ENCODE measurements at regions not wholly inside any gene's neighbourhood (a gene's known extent, or its start where the extent isn't known, plus 50 kb on each side); places are given as distances from the start of the nearest gene placed in this dataset.

DNA sequence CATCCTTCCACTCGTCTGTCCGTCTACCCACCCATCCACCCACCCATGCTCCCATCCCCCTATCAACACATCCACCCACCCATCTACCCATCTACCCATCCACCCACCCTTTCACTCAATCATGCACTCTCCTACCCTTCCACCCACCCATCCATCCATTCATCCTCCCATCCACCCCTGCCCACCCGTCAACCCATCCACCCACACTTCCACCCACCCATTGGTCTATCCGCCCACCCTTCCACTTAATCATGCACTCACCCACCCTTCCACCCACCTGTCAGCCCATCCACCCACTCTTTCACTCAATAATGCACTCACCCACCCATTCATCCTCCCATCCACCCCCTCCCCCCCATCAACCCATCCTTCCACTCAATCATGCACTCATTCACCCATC, 250.0 kb upstream of the EEF2KMT start:
- Histone ChIP-seq H3K36me3 (no peaks in the 10 kb centered on the region), H3K9me3 (no peaks in the 10 kb centered on the region)

DNA sequence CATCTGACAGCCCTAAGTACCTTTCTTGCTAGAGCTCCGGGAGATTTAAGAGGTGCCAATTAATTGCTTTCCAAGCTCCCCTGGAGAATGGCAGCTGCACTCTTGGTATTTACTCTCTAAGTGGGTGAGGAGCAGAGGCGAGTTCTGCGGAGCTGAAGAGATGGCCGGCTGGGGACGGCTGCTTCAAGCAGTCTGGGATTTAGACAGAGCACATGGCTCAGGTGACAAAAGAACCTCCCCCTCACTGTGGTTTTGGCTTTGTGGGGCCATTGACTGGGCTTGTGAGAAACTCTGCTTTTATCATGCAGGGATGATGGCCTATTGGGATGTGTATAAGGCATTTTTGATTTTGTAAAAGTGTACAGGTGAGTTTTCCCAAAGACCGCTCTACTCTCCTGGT, 239.3 kb upstream of the EEF2KMT start:
- Histone ChIP-seq H3K4me3 (no peak overlapping the region), H3K4me1 (no peaks in the 10 kb centered on the region), H3K27ac (no peak overlapping the region), H3K27me3 (no peaks in the 10 kb centered on the region), H3K9me3 (peaks cover 0 to under 1% of the 10 kb centered on the region in 2 donors), H3K36me3 (no peaks in the 10 kb centered on the region)
- no peak for DNase-seq (ENCODE audit: low spot score)
- no peak for TF ChIP-seq CTCF (IDR thresholded peaks at IDR 0.05)

More for the DNA sequence above, 250.0 kb upstream of the EEF2KMT start:
- Histone ChIP-seq H3K4me3 (no peak overlapping the region), H3K4me1 (no peaks in the 10 kb centered on the region), H3K27me3 (no peaks in the 10 kb centered on the region), H3K27ac (no peak overlapping the region)
- DNase-seq (ENCODE audit: low spot score) = no peak
- TF ChIP-seq CTCF (IDR thresholded peaks at IDR 0.05) = no peak

GRCh38 chr16:5333991-5334390, 236.4 kb upstream of the EEF2KMT start:
- Histone ChIP-seq H3K4me1 (no peaks in the 10 kb centered on the region), H3K27me3 (no peaks in the 10 kb centered on the region), H3K27ac (no peak overlapping the region), H3K36me3 (no peaks in the 10 kb centered on the region), H3K4me3 (no peak overlapping the region), H3K9me3 (peaks cover 0 to 6% of the 10 kb centered on the region in 2 donors)
- no peak for TF ChIP-seq CTCF (IDR thresholded peaks at IDR 0.05)
- no peak for DNase-seq (ENCODE audit: low spot score)

DNA sequence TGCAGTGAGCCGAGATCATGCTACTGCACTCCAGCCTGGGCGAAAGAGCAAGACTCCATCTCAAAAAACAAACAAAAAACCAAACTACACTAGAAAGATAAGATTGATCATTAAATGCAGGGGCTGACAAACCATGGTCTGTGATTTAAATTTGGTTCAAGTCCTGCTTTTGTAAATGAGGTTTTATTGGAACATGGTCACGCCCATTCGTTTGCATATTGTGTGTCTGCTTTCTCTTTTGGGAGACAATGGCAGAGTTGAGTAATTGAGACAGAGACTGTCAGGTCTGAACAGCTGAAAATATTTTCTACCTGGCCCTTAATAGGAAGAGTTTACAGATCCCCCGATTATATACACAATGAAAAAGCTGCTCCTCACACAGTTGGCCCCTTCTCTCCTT, 235.5 kb upstream of the EEF2KMT start:
- H3K36me3 ChIP-seq = no peaks in the 10 kb centered on the region
- H3K27ac ChIP-seq = no peak overlapping the region
- peaks cover 0 to 6% of the 10 kb centered on the region in 2 donors for H3K9me3 ChIP-seq
- DNase-seq (ENCODE audit: low spot score) = no peak
- H3K4me1 ChIP-seq = no peaks in the 10 kb centered on the region
- no peaks in the 10 kb centered on the region for H3K27me3 ChIP-seq
- no peak overlapping the region for H3K4me3 ChIP-seq
- TF ChIP-seq CTCF (IDR thresholded peaks at IDR 0.05) = no peak

DNA sequence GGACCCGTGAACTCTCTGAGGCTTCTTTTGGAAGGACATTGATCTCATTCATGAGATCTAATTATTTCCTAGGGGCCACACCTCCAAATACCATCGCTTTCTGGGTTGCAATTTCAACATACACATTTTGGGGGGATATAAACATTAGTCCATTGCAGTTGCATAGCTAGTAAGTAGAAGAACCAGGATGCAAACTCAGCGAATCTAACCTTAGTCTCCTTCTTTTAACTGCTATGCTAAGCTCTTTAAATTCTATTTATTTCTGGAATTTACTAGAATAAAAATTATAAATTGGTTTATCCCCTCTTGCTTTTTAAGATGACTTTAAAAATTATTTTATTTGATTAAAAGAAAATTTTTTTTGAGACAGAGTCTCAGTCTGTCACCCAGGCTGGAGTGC, 232.5 kb upstream of the EEF2KMT start:
- H3K4me1 ChIP-seq = no peaks in the 10 kb centered on the region
- H3K36me3 ChIP-seq = no peaks in the 10 kb centered on the region
- H3K4me3 ChIP-seq = no peak overlapping the region
- no peak overlapping the region for H3K27ac ChIP-seq
- H3K9me3 ChIP-seq = peaks cover 0 to 15% of the 10 kb centered on the region in 2 donors
- no peak for DNase-seq (ENCODE audit: low spot score)
- TF ChIP-seq CTCF (IDR thresholded peaks at IDR 0.05) = no peak
- no peaks in the 10 kb centered on the region for H3K27me3 ChIP-seq

DNA sequence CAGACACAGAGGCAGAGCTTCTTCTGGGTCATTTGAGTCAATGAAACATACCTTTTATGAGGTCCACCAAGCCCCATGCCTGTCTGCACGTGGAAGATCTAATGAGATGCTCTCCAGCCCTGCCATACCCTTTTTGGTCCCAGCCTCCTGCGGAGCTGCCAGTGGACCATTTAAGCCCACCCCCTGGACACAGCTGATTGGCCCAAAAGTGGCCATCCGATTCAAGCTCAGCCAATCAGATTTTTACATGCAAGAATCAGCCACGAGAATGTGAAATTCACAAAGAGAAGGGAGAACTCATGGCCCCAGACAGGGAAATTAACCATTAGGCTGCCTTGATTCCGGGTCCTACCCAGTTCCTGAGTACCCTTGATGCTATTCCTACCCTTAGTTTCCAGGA, 231.0 kb upstream of the EEF2KMT start:
- Histone ChIP-seq H3K36me3 (no peaks in the 10 kb centered on the region), H3K4me1 (no peaks in the 10 kb centered on the region), H3K9me3 (peaks cover 0 to 15% of the 10 kb centered on the region in 2 donors), H3K27me3 (no peaks in the 10 kb centered on the region), H3K4me3 (no peak overlapping the region), H3K27ac (no peak overlapping the region)
- no peak for DNase-seq (ENCODE audit: low spot score)
- TF ChIP-seq CTCF (IDR thresholded peaks at IDR 0.05) = no peak

Measured in right atrium auricular region (tissue), 2 donors.